GM12878 (cell line): ENCODE measurements at regions not wholly inside any gene's neighbourhood (a gene's known extent, or its start where the extent isn't known, plus 50 kb on each side); places are given as distances from the start of the nearest gene placed in this dataset.

Source experiments
- ASH2L ChIP-seq: fragments of 300-600, 200-600 bp; sonication (generic); IDR thresholded peaks from 2 replicates; pipeline ENCODE4 v1.6.1; 2017; ENCODE audit warnings: low read depth, mild to moderate bottlenecking, borderline replicate concordance
- BRCA1 ChIP-seq: IDR thresholded peaks from 2 replicates; pipeline ENCODE4 v1.6.1; 2011; ENCODE audit warnings: low read depth, low read length, improper control_type of control experiment
- CBX3 ChIP-seq: fragments of 200-600 bp; sonication (generic); IDR thresholded peaks from 2 replicates; pipeline ENCODE4 v1.6.1; 2016; ENCODE audit warnings: low read depth, borderline replicate concordance
- CHD2 ChIP-seq: IDR thresholded peaks from 2 replicates; pipeline ENCODE4 v1.6.1; 2011; ENCODE audit warnings: low read depth, low read length, improper control_type of control experiment, borderline replicate concordance
- FOXM1 ChIP-seq: IDR thresholded peaks from 2 replicates; pipeline ENCODE4 v1.6.1; 2012; ENCODE audit warnings: low read depth, mild to moderate bottlenecking, inconsistent platforms, low read length, moderate library complexity
- JUNB ChIP-seq: IDR thresholded peaks from 2 replicates; pipeline ENCODE4 v1.6.1; 2016; ENCODE audit warnings: antibody characterized with exemption, mild to moderate bottlenecking
- JUND ChIP-seq: IDR thresholded peaks from 2 replicates; pipeline ENCODE4 v1.6.1; 2012; ENCODE audit warnings: low read depth, mild to moderate bottlenecking, low read length, improper control_type of control experiment, moderate library complexity
- NR2F1 ChIP-seq: fragments of 450-650 bp; conservative IDR thresholded peaks from 2 replicates; pipeline ENCODE4 v1.6.1; 2017; ENCODE audit warnings: mild to moderate bottlenecking
- PAX8 ChIP-seq: fragments of 450-650 bp; IDR thresholded peaks from 2 replicates; pipeline ENCODE4 v1.6.1; 2017; ENCODE audit warnings: mild to moderate bottlenecking, moderate library complexity
- POLR2A ChIP-seq: IDR thresholded peaks from 2 replicates; pipeline ENCODE4 v1.6.1; 2011; ENCODE audit warnings: low read depth, mild to moderate bottlenecking, low read length
- POLR2AphosphoS2 ChIP-seq: IDR thresholded peaks from 2 replicates; pipeline ENCODE4 v1.6.1; 2011; ENCODE audit warnings: low read depth, mild to moderate bottlenecking, low read length, improper control_type of control experiment, moderate library complexity
- RUNX3 ChIP-seq: IDR thresholded peaks from 2 replicates; pipeline ENCODE4 v1.6.1; 2012; ENCODE audit warnings: low read length, inconsistent platforms
- SMAD1 ChIP-seq: fragments of 450-650 bp; IDR thresholded peaks from 2 replicates; pipeline ENCODE4 v1.6.1; 2018; ENCODE audit warnings: mild to moderate bottlenecking, low read depth; ENCODE audit not compliant: partially characterized antibody
- SMC3 ChIP-seq: IDR thresholded peaks from 2 replicates; pipeline ENCODE4 v1.6.1; 2011; ENCODE audit warnings: low read length, improper control_type of control experiment, borderline replicate concordance
- SP1 ChIP-seq: IDR thresholded peaks from one replicate; pipeline ENCODE4 v1.6.1; 2011; ENCODE audit warnings: low read depth, low read length
- ZNF622 ChIP-seq: fragments of 450-650 bp; IDR thresholded peaks from 2 replicates; pipeline ENCODE4 v1.6.1; 2017; ENCODE audit warnings: mild to moderate bottlenecking, inconsistent platforms
- TF ChIP-seq, protein P1 (sequence below): fragments of 450-650 bp; IDR thresholded peaks from 2 replicates; pipeline ENCODE4 v1.6.1; 2017; ENCODE audit warnings: mild to moderate bottlenecking, moderate library complexity
- TF ChIP-seq, protein P2 (sequence below): fragments of 450-650 bp; IDR thresholded peaks from 2 replicates; pipeline ENCODE4 v1.6.1; 2017; ENCODE audit warnings: mild to moderate bottlenecking
- TF ChIP-seq, protein P3 (sequence below): IDR thresholded peaks from 2 replicates; pipeline ENCODE4 v1.6.1; 2012; ENCODE audit warnings: low read length, inconsistent platforms
- TF ChIP-seq, protein P4 (sequence below): fragments of 450-650 bp; IDR thresholded peaks from 2 replicates; pipeline ENCODE4 v1.6.1; 2016; ENCODE audit warnings: mild to moderate bottlenecking
- TF ChIP-seq, protein P5 (sequence below): fragments of 450-650 bp; IDR thresholded peaks from 2 replicates; pipeline ENCODE4 v1.6.1; 2014; ENCODE audit warnings: mild to moderate bottlenecking

DNA sequence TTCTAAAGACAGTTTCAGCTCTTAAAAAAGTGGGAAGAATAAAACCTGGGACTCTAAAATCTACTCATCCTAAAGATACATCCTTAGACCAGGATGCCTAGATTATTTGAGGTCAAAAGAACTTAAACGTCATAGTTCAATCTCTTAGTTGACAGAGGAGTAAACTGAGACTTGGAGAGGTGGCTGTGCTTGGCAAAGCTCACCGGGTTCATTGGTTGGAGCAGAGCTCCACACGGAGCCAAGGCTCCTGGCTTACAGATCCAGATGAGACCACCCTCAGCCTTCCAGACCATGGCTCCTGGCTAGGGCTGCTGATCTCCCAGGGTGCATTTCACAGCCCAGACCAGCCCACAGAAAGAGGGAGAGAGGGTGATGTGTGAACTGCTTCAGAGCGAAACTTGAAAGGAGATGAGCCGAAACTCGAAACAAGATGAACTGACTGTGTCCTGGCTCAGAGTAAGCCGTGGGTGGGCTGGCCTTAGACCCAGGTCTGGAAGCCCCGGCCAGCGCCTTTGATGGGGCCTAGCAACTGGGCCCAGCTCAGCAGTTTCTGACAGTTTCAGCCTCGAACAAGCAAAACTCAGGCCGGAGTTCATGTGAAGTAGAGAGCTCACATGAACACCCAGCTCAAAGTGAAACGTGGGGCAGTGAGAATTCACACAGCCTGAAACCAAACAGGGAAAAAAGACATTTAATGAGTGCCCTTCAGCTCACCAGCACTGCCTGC lies 1044.8 kb downstream of the BCL11B start (continued):
- no peak for TF ChIP-seq CBX3
- TF ChIP-seq ASH2L, result no peak
- TF ChIP-seq POLR2A, result no peak
- 0 out of 2 replicates have a peak, but pooled peaks have one; percentile 83 for TF ChIP-seq FOXM1
- TF ChIP-seq, protein P1, sequence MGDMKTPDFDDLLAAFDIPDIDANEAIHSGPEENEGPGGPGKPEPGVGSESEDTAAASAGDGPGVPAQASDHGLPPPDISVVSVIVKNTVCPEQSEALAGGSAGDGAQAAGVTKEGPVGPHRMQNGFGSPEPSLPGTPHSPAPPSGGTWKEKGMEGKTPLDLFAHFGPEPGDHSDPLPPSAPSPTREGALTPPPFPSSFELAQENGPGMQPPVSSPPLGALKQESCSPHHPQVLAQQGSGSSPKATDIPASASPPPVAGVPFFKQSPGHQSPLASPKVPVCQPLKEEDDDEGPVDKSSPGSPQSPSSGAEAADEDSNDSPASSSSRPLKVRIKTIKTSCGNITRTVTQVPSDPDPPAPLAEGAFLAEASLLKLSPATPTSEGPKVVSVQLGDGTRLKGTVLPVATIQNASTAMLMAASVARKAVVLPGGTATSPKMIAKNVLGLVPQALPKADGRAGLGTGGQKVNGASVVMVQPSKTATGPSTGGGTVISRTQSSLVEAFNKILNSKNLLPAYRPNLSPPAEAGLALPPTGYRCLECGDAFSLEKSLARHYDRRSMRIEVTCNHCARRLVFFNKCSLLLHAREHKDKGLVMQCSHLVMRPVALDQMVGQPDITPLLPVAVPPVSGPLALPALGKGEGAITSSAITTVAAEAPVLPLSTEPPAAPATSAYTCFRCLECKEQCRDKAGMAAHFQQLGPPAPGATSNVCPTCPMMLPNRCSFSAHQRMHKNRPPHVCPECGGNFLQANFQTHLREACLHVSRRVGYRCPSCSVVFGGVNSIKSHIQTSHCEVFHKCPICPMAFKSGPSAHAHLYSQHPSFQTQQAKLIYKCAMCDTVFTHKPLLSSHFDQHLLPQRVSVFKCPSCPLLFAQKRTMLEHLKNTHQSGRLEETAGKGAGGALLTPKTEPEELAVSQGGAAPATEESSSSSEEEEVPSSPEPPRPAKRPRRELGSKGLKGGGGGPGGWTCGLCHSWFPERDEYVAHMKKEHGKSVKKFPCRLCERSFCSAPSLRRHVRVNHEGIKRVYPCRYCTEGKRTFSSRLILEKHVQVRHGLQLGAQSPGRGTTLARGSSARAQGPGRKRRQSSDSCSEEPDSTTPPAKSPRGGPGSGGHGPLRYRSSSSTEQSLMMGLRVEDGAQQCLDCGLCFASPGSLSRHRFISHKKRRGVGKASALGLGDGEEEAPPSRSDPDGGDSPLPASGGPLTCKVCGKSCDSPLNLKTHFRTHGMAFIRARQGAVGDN, result peak; percentile 98
- no peak for TF ChIP-seq CHD2
- TF ChIP-seq POLR2AphosphoS2, result no peak
- TF ChIP-seq SP1, result no peak
- peak; percentile 59; the same call in 1 of the 2 replicates for TF ChIP-seq RUNX3
- TF ChIP-seq SMC3, result no peak
- TF ChIP-seq BRCA1, result no peak
- no peak for TF ChIP-seq PAX8
- TF ChIP-seq SMAD1, result no peak
- TF ChIP-seq NR2F1, result peak; percentile 82
- no peak for TF ChIP-seq ZNF622
- TF ChIP-seq, protein P2, sequence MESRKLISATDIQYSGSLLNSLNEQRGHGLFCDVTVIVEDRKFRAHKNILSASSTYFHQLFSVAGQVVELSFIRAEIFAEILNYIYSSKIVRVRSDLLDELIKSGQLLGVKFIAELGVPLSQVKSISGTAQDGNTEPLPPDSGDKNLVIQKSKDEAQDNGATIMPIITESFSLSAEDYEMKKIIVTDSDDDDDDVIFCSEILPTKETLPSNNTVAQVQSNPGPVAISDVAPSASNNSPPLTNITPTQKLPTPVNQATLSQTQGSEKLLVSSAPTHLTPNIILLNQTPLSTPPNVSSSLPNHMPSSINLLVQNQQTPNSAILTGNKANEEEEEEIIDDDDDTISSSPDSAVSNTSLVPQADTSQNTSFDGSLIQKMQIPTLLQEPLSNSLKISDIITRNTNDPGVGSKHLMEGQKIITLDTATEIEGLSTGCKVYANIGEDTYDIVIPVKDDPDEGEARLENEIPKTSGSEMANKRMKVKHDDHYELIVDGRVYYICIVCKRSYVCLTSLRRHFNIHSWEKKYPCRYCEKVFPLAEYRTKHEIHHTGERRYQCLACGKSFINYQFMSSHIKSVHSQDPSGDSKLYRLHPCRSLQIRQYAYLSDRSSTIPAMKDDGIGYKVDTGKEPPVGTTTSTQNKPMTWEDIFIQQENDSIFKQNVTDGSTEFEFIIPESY, result no peak
- TF ChIP-seq, protein P3, sequence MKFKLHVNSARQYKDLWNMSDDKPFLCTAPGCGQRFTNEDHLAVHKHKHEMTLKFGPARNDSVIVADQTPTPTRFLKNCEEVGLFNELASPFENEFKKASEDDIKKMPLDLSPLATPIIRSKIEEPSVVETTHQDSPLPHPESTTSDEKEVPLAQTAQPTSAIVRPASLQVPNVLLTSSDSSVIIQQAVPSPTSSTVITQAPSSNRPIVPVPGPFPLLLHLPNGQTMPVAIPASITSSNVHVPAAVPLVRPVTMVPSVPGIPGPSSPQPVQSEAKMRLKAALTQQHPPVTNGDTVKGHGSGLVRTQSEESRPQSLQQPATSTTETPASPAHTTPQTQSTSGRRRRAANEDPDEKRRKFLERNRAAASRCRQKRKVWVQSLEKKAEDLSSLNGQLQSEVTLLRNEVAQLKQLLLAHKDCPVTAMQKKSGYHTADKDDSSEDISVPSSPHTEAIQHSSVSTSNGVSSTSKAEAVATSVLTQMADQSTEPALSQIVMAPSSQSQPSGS, result 0 out of 2 replicates have a peak, but pooled peaks have one; percentile 52
- TF ChIP-seq JUND, result no peak
- TF ChIP-seq, protein P4, sequence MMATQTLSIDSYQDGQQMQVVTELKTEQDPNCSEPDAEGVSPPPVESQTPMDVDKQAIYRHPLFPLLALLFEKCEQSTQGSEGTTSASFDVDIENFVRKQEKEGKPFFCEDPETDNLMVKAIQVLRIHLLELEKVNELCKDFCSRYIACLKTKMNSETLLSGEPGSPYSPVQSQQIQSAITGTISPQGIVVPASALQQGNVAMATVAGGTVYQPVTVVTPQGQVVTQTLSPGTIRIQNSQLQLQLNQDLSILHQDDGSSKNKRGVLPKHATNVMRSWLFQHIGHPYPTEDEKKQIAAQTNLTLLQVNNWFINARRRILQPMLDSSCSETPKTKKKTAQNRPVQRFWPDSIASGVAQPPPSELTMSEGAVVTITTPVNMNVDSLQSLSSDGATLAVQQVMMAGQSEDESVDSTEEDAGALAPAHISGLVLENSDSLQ, result no peak
- TF ChIP-seq JUNB, result no peak; the same call in none of the 2 replicates
- TF ChIP-seq, protein P5, sequence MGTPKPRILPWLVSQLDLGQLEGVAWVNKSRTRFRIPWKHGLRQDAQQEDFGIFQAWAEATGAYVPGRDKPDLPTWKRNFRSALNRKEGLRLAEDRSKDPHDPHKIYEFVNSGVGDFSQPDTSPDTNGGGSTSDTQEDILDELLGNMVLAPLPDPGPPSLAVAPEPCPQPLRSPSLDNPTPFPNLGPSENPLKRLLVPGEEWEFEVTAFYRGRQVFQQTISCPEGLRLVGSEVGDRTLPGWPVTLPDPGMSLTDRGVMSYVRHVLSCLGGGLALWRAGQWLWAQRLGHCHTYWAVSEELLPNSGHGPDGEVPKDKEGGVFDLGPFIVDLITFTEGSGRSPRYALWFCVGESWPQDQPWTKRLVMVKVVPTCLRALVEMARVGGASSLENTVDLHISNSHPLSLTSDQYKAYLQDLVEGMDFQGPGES, result no peak
